SK-N-MC (cell line): ENCODE measurements at regions not wholly inside any gene's neighbourhood (a gene's known extent, or its start where the extent isn't known, plus 50 kb on each side); places are given as distances from the start of the nearest gene placed in this dataset.

Experiments
- DNase-seq: peaks from one replicate; pipeline ENCODE4 v3.0.0-alpha.2; 2011; ENCODE audit warnings: low read depth, low spot score
- H3K27ac ChIP-seq: fragments of 200-600 bp; sonication (generic); 2 replicates; pipeline ENCODE4 v1.5.1; 2016; ENCODE audit warnings: mixed run types
- H3K36me3 ChIP-seq: fragments of 200-600 bp; sonication (generic); 2 replicates; pipeline ENCODE4 v1.6.1; 2017; ENCODE audit warnings: antibody characterized with exemption, low read length, mixed read lengths; ENCODE audit not compliant: insufficient read depth
- H3K4me3 ChIP-seq: fragments of 200-600 bp; sonication (generic); 2 replicates; pipeline ENCODE4 v1.5.1; 2016
- H3K9ac ChIP-seq: fragments of 200-600 bp; sonication (generic); 2 replicates; pipeline ENCODE4 v1.8.0; 2017; ENCODE audit warnings: mixed run types, mixed read lengths; ENCODE audit not compliant: insufficient read length
- H3K9me3 ChIP-seq: fragments of 200-600 bp; sonication (generic); 2 replicates; pipeline ENCODE4 v1.6.1; 2017; ENCODE audit warnings: low read depth, mild to moderate bottlenecking, antibody characterized with exemption, low read length, moderate library complexity, mixed read lengths
- EZH2 ChIP-seq: fragments of 200-600 bp; sonication (generic); IDR thresholded peaks from one replicate; pipeline ENCODE4 v1.6.1; 2017; ENCODE audit warnings: antibody characterized with exemption
- FOXP2 ChIP-seq: optimal IDR thresholded peaks from 2 replicates; pipeline ENCODE3; 2011; ENCODE audit warnings: mild to moderate bottlenecking, moderate library complexity; ENCODE audit not compliant: insufficient read depth; ENCODE audit errors: extremely low read length, control extremely low read depth
- POLR2AphosphoS5 ChIP-seq: IDR thresholded peaks from 2 replicates; pipeline ENCODE4 v1.6.1; 2012; ENCODE audit warnings: mild to moderate bottlenecking, low read depth, low read length, borderline replicate concordance

DNA sequence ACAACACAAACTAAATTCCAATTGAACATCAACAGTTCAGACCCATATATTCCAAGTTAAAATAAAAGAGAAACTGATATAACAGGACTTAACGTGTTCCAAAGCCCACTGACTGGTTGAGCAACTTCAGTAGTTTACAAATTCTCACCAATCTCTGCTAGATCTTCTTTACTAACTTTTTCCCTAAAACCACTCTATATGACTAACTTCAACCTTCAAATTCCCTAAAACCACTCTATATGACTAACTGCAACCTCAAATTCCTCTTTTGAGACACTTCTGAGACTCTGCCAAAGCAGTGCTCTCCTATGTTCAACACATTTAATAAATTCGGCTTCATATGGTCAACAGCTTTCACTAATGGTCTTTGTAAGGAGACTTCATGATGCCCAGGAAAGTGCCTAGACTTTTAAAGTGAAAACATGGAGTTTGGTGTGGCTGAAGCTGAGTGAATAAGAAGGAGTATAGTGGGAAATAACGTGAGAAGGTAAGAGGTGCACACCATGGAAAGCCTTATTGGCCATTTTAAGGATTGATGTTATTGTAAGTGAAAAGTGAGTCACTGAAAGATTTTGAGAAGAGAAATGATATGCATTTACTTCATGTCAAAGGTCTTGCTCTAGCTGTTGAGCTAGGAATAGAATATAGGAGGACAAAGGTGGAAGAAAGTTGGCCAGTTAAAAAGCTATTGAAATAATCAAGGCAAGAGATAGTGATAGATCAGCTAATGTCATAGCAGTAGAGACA, 134.0 kb upstream of the HCRTR2 start:
- Histone ChIP-seq H3K36me3 (no peaks in the 10 kb centered on the region), H3K9me3 (no peaks in the 10 kb centered on the region; the same call in 1 of the 2 replicates), H3K9ac (no peak overlapping the region), H3K27ac (no peak overlapping the region), H3K4me3 (no peak overlapping the region)
- DNase-seq = no peak
- TF ChIP-seq POLR2AphosphoS5 (no peak), EZH2 (no peak), FOXP2 (no peak)

DNA sequence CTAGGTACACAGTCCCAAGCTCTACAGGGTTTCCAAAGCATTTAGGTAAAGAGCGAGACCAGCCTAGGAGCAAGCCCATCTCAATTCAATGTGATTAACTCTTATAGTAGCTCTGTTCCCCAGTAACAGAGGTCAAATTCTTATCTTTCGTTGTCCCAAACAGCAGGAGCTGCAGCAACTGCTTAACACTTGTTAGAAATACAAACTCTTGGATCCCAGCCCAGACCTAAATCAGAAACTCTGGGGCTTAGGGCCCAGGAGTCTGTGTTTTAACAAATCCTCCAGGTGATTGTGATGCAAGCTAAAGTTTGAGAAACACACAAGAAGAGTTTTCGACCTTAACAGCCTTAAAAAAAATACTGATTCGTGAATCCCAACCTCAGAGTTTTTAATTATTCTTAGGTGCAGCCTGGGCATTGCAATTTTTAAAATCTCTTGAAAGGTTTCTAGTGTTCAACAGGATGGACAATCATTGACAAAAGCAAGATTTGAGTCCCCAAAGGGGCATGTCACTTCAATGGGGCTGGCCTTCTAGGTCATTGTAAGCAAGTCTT, 127.4 kb upstream of the HCRTR2 start:
- no peak overlapping the region for H3K4me3 ChIP-seq
- DNase-seq = no peak
- no peaks in the 10 kb centered on the region for H3K9me3 ChIP-seq
- H3K9ac ChIP-seq = no peak overlapping the region
- H3K36me3 ChIP-seq = no peaks in the 10 kb centered on the region
- no peak for TF ChIP-seq POLR2AphosphoS5
- no peak for TF ChIP-seq EZH2
- no peak for TF ChIP-seq FOXP2
- no peak overlapping the region for H3K27ac ChIP-seq

DNA sequence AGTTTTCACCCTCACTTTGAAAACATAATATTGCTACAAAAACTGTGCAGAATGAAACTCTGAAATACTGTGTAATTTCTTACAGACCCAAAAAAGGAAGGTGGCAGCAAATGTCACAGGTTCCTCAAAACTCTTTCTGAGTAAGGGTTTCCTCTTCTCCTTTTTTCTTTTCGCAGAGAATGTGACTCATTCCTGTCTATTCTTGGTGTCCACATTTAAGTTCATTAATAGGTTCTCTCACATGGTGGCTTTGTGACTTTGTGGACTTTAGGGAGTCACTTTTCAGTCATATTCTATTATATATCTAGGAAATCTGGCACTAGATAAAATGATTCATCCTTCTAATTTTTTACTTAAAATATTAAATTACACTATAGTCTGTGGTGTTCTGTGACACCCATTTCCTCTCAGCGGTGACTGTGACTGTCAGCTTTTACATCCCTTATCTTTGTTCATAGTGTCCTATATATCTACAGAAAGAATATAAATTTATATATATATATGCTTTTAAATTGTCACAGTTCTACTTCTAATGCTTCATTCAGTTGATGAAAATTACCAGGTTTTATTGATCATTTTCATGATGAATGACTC, 126.8 kb upstream of the HCRTR2 start:
- TF ChIP-seq FOXP2 (no peak), POLR2AphosphoS5 (no peak)
- Histone ChIP-seq H3K4me3 (no peak overlapping the region), H3K27ac (no peak overlapping the region), H3K9me3 (no peaks in the 10 kb centered on the region), H3K36me3 (no peaks in the 10 kb centered on the region), H3K9ac (no peak overlapping the region)
- no peak for DNase-seq

DNA sequence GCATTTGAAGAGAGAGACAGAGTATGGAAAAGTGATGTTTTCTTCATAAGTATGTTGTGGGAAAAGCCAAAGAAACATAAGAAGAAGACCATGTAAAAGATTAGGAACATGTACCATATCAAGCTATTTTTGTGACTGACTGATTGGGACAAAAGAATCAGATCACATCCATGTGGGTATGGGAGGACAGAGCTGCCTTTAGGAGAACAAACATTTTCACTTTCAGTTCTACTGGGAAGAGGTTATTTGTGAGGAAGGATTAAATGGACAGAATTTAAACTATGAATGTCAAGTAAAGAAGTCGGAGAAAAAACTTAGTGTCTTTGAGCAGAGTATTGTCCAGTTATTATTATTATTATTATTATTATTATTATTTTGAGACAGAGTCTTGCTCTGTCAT, 124.4 kb upstream of the HCRTR2 start:
- Histone ChIP-seq H3K9ac (no peak overlapping the region), H3K4me3 (no peak overlapping the region), H3K36me3 (no peaks in the 10 kb centered on the region), H3K9me3 (no peaks in the 10 kb centered on the region), H3K27ac (no peak overlapping the region)
- TF ChIP-seq POLR2AphosphoS5 (no peak), FOXP2 (no peak)
- DNase-seq = no peak

DNA sequence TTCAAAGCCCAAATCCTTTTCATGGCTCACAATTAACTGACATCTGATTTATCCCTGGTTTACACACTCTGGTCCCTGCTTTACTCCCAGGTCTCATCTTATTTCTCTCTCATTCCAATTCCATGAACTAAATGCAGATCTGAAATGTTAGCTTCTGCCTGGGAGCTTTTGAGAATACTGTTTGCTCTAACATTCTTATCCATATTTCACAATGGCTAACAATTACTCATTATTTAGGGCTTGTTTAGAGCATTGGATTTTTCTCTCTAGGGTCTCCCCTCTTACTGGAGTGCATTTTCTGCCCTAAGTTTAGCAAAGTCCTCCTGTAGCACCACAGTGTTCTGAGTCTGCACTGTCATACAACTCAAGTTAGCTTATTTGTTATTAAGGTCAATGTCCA, 121.5 kb upstream of the HCRTR2 start:
- DNase-seq = no peak
- TF ChIP-seq EZH2 = no peak
- no peak for TF ChIP-seq POLR2AphosphoS5
- TF ChIP-seq FOXP2 = no peak
- Histone ChIP-seq H3K9me3 (no peaks in the 10 kb centered on the region), H3K4me3 (no peak overlapping the region), H3K27ac (no peak overlapping the region), H3K36me3 (no peaks in the 10 kb centered on the region), H3K9ac (no peak overlapping the region)

DNA sequence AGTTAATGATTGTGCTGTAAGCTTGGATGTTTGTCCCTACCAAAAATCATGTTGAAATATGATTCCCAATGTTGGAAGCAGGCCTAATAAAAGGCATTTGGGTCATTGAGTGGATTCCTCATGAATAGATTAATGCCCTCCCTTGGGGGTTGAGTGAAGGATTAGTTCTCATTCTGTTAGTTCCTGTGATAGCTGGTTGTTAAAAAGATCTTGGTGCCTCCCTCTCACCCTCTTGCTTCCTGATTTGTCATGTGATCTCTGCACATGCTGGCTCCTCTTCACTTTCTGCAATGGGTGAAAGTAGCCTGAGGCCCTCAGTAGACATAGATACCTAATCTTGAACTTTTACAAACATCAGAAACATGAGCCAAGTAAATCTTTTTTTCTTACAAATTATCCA, 115.6 kb upstream of the HCRTR2 start:
- Histone ChIP-seq H3K36me3 (no peaks in the 10 kb centered on the region), H3K9ac (no peak overlapping the region), H3K27ac (no peak overlapping the region), H3K4me3 (no peak overlapping the region), H3K9me3 (no peaks in the 10 kb centered on the region)
- TF ChIP-seq EZH2 (no peak), POLR2AphosphoS5 (no peak), FOXP2 (no peak)
- DNase-seq = peak; percentile 16

DNA sequence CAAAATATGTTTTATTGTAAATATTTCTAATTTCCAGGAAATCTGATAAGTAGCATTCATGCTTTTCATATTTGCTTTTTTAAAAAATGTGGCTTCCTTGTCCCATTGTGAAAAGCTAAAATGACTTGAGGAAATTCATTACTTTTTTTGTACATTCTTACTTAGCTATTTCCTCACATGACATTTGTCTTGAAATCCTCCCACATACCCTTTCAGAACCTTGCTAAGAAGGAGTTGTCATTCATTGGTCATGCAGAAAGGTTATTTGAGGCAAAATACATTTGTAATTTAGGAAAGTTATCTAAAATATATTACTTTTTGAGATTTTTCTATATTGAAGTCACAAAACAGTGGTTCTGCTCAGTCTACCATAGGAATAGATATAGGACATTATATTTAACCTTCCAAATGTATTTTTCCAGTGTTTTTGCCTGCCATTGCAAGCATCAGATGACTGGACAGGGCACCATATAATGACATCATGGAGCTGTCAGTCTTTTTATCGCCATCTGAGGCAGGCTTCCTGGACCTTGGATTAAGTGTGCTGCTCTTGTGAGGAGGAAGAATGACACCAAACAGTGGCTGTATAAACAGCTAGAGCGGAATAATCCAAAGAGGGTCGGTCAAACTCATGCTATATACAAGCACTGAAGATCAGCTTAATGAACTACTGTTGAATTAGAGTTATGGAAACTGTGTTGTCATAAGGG, 109.4 kb upstream of the HCRTR2 start:
- no peak for DNase-seq
- H3K9ac ChIP-seq = no peak overlapping the region
- H3K4me3 ChIP-seq = no peak overlapping the region
- H3K36me3 ChIP-seq = no peaks in the 10 kb centered on the region
- H3K27ac ChIP-seq = no peak overlapping the region
- H3K9me3 ChIP-seq = peaks cover 3% of the 10 kb centered on the region; the same call in 1 of the 2 replicates
- TF ChIP-seq EZH2 (no peak), FOXP2 (no peak), POLR2AphosphoS5 (no peak)

DNA sequence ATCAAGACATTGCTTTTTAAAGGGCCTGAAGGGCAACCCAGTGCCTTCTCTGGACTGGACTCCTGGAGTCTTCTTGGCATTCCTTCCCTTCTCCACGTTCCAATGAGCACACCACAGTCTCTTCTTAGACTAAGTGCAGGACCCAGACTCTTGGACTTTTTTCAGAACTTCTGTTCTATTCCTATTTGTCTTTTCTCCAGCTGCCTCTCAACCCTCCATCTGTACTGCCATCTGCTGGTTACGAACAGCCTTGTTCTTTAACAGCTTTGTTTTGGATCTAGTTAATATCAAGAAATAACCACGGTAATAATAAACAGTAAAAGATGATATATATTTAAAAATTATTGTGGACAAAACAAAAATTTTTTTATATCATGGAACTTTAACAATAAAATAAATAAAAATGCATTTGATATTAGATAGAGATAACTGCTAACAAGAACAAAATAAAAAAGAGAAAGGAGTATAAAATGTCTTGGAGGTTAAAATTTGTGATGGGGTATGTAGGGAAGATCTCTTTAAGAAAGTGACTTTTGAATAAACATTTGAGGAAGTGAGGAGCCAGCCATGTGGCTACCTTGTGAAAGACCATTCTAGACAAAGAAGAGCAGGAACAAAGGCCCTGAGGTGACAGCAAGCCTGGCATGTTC, 105.1 kb upstream of the HCRTR2 start:
- TF ChIP-seq EZH2 = no peak
- TF ChIP-seq POLR2AphosphoS5 = no peak
- TF ChIP-seq FOXP2 = no peak
- Histone ChIP-seq H3K36me3 (no peaks in the 10 kb centered on the region), H3K9ac (no peak overlapping the region), H3K9me3 (peaks cover 3% of the 10 kb centered on the region; the same call in 1 of the 2 replicates), H3K4me3 (no peak overlapping the region), H3K27ac (no peak overlapping the region)
- DNase-seq = peak; percentile 12
